Right lobe of liver (tissue), 6 donors: ENCODE measurements at regions not wholly inside any gene's neighbourhood (a gene's known extent, or its start where the extent isn't known, plus 50 kb on each side); places are given as distances from the start of the nearest gene placed in this dataset.
"Not testable (repeated sequence)": the region's sequence is repeated elsewhere in the genome, so short reads cannot be mapped to it uniquely, and the experiment has no call there.

Experiments
- ATAC-seq, 4 donors: fragments of 200-7000 bp; cut with Tn5 transposase; one replicate each; pipeline ENCODE4 v1.9.1; 2020; ENCODE audit warnings: mild to moderate bottlenecking in 4 of 4, moderate library complexity in 4 of 4
- DNase-seq, 3 donors: peaks; one replicate each; pipeline ENCODE4 v3.0.0-alpha.2; 2020
- H3K27ac ChIP-seq, 3 donors: fragments of 200-600 bp; one replicate each; pipeline ENCODE4 v1.8.0; 2022
- H3K27me3 ChIP-seq, 2 donors: fragments of 200-600 bp; one replicate each; pipeline ENCODE4 v1.8.0; 2022
- H3K36me3 ChIP-seq, 4 donors: fragments of 200-600 bp; sonication (generic) in 1 of 4; one replicate each; pipeline versions ENCODE4 v1.5.1 to v1.8.0; 2017 to 2022; ENCODE audit warnings: control low read depth in 1 of 4
- H3K4me1 ChIP-seq, 4 donors: fragments of 200-600 bp; sonication (generic) in 1 of 4; one replicate each; pipeline versions ENCODE4 v1.5.1 to v1.8.0; 2017 to 2022; ENCODE audit warnings: control low read depth in 1 of 4
- H3K4me3 ChIP-seq, 3 donors: fragments of 200-600 bp; one replicate each; pipeline ENCODE4 v1.8.0; 2022
- H3K9me3 ChIP-seq, 4 donors: fragments of 200-600 bp; sonication (generic) in 1 of 4; one replicate each; pipeline versions ENCODE4 v1.5.1 to v1.8.0; 2017 to 2022; ENCODE audit warnings: control low read depth in 1 of 4
- POLR2A ChIP-seq: fragments of 450-650 bp; IDR thresholded peaks from one replicate; pipeline ENCODE4 v1.6.1; 2017; ENCODE audit warnings: antibody characterized with exemption, mild to moderate bottlenecking
- WGBS: methylation state at CpG from one replicate; pipeline ENCODE4 v1.1.6; 2018; ENCODE audit warnings: low coverage, low lambda C conversion rate; ENCODE audit not compliant: insufficient coverage; ENCODE audit errors: missing lambda C conversion rate; 5-methylcytosine and 5-hydroxymethylcytosine counted together
- intact Hi-C, 2 donors: fragments of 100-400 bp; cut with DNase I; formaldehyde crosslinking; loops; one replicate each; pipeline versions ENCODE4 v1.11.2 to v1.14.1; 2022
- TF ChIP-seq, protein P1 (sequence below), 4 donors: fragments of 200-600 bp in 3 of 4; fragments of 450-650 bp in 1 of 4; IDR thresholded peaks; one replicate each; pipeline versions ENCODE4 v1.5.1 to v1.8.0; 2016 to 2022; ENCODE audit warnings: antibody characterized with exemption in 4 of 4, mild to moderate bottlenecking in 2 of 4
- donor health status: DM: no; HTN: yes; CAD: no.
- donor health status: DM: no; HTN: no; CAD: no.
- donor health status: DM: no; HTN: no; CAD: no.
- donor health status: DM: no; HTN: yes; CAD: no.
- donor health status: DM: no; HTN: yes; CAD: no.

GRCh38 chr10:60589376-60589775 is 188.9 kb upstream of the CDK1 start:
- Histone ChIP-seq H3K27ac (no peak overlapping the region), H3K9me3 (no peaks in the 10 kb centered on the region), H3K4me3 (no peak overlapping the region), H3K4me1 (no peaks in the 10 kb centered on the region), H3K36me3 (no peaks in the 10 kb centered on the region), H3K27me3 (no peaks in the 10 kb centered on the region)
- TF ChIP-seq POLR2A, result no peak
- TF ChIP-seq, protein P1, sequence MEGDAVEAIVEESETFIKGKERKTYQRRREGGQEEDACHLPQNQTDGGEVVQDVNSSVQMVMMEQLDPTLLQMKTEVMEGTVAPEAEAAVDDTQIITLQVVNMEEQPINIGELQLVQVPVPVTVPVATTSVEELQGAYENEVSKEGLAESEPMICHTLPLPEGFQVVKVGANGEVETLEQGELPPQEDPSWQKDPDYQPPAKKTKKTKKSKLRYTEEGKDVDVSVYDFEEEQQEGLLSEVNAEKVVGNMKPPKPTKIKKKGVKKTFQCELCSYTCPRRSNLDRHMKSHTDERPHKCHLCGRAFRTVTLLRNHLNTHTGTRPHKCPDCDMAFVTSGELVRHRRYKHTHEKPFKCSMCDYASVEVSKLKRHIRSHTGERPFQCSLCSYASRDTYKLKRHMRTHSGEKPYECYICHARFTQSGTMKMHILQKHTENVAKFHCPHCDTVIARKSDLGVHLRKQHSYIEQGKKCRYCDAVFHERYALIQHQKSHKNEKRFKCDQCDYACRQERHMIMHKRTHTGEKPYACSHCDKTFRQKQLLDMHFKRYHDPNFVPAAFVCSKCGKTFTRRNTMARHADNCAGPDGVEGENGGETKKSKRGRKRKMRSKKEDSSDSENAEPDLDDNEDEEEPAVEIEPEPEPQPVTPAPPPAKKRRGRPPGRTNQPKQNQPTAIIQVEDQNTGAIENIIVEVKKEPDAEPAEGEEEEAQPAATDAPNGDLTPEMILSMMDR (IDR thresholded peaks at IDR 0.05), result no peak
- 62% methylated on average over 2 of the region's 2 CpGs for WGBS
- DNase-seq, result no peak
- ATAC-seq, result no peak
- intact Hi-C loops, result no loop called here

DNA sequence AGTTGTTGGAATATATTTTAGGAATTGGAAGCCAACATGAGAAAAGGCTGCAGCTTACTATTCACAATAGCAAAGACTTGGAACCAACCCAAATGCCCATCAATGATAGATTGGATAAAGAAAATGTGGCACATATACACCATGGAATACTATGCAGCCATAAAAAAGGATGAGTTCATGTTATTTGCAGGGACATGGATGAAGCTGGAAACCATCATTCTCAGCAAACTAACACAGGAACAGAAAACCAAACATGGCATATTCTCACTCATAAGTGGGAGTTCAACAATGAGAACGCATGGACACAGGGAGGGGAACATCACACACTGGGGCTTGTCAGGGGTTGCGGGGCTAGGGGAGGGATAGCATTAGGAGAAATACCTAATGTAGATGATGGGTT is 192.1 kb upstream of the ANK3 start:
- H3K9me3 ChIP-seq, H3K27ac ChIP-seq, ATAC-seq, H3K27me3 ChIP-seq, H3K4me3 ChIP-seq, intact Hi-C loops, H3K36me3 ChIP-seq, DNase-seq, H3K4me1 ChIP-seq: not testable (repeated sequence)
- 94% methylated on average over 2 of the region's 2 CpGs for WGBS

DNA sequence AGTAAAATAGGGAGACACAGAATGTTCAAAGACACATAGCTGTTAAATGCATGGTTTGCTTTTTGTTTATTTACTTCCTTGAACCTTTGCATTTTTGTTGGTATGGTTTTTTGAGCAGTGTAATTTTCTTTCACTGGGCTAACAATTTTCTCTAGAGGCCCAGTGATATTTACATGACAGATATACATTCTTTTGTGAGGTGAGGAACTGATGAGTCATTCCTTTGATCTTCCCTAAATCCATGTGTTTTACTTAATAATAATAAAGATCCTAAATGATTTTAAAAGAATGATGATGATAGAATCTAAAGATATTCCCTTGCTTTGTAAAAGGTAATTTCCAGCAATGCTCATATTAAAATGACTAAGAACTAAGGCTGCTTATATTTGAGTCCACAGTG is 188.5 kb upstream of the ANK3 start:
- Histone ChIP-seq H3K27me3 (no peaks in the 10 kb centered on the region), H3K27ac (no peak overlapping the region), H3K9me3 (no peaks in the 10 kb centered on the region), H3K36me3 (no peaks in the 10 kb centered on the region), H3K4me3 (no peak overlapping the region), H3K4me1 (no peaks in the 10 kb centered on the region)
- no peak for TF ChIP-seq POLR2A
- TF ChIP-seq, protein P1 (IDR thresholded peaks at IDR 0.05), result no peak
- ATAC-seq (no peak), DNase-seq (no peak)
- intact Hi-C loops, result no loop called here

DNA sequence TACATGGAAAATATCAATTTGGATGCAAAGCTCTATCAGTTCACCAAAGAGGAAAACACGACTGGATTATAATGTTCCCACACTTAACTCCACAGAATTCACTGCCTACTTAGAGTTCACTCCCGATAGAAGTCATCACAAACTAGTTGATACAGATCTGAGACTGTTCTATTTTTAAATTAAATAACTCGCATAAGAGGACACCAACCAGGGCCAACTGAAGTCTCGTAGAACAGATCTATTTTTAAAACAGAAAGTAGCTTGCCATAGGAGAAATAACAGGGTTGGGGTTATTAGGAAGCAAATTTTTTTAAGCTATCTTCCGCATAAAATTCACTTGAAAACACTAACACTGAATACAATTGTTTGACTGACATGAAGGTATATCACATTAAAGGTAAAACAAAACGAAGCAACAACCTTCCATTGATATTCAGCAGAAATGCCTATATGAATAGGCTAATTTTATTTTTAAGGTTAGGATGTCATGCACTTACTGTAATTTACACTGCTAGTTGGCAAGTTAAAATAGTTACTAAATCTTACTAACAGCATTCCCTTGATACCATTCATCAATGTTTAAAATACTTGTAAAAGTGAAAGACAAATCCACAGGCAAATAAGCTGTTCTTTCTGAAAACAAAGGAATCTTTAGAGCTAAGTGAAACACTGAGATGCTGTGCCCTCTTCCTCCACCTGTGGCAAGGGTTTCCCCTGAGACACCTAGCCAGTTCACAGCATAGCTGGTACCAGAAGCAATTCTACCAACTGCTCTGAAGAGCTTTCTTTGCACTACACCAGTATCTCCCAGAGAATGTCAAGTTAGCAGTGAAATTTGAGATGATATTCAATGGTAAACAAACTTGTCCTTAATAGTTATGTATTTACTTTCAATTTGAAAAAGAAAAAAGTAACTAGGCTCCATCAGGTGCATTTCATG is 186.7 kb upstream of the ANK3 start:
- no peaks in the 10 kb centered on the region for H3K9me3 ChIP-seq
- intact Hi-C loops, result no loop called here
- no peak overlapping the region for H3K27ac ChIP-seq
- H3K4me1 ChIP-seq, result no peaks in the 10 kb centered on the region
- TF ChIP-seq, protein P1 (IDR thresholded peaks at IDR 0.05), result no peak
- no peak for TF ChIP-seq POLR2A
- ATAC-seq, result peak in 1 of 4 donors; percentile 26
- no peaks in the 10 kb centered on the region for H3K36me3 ChIP-seq
- H3K4me3 ChIP-seq, result no peak overlapping the region
- DNase-seq, result no peak
- 38% methylated on average over 6 of the region's 6 CpGs for WGBS
- H3K27me3 ChIP-seq, result no peaks in the 10 kb centered on the region

- no peaks in the 10 kb centered on the region for H3K9me3 ChIP-seq
- no peaks in the 10 kb centered on the region for H3K36me3 ChIP-seq
- DNase-seq, result no peak
- WGBS, result 69% methylated on average over 6 of the region's 6 CpGs
- ATAC-seq, result no peak
- H3K27ac ChIP-seq, result no peak overlapping the region
- intact Hi-C loops, result no loop called here
- H3K27me3 ChIP-seq, result no peaks in the 10 kb centered on the region
- H3K4me3 ChIP-seq, result no peak overlapping the region
- H3K4me1 ChIP-seq, result no peaks in the 10 kb centered on the region
- no peak for TF ChIP-seq POLR2A
- TF ChIP-seq, protein P1 (IDR thresholded peaks at IDR 0.05), result no peak
Observed at GRCh38 chr10:60575105-60575504, 185.4 kb upstream of the ANK3 start.
